Mesenchymal stem cell (in vitro differentiated cells and primary cell): ENCODE measurements at regions not wholly inside any gene's neighbourhood (a gene's known extent, or its start where the extent isn't known, plus 50 kb on each side); places are given as distances from the start of the nearest gene placed in this dataset.

Experiments used
- DNase-seq: peaks from one replicate; pipeline ENCODE4 v3.0.0-alpha.2; 2013
- H2AFZ ChIP-seq: one replicate; pipeline ENCODE4 v1.6.1; 2013; ENCODE audit warnings: low read depth, mild to moderate bottlenecking, control low read depth, inconsistent platforms, low read length, moderate library complexity
- H2AK5ac ChIP-seq: 2 replicates; pipeline ENCODE4 v1.6.1; 2013; ENCODE audit warnings: low read length, moderate library complexity, mild to moderate bottlenecking, inconsistent platforms; ENCODE audit not compliant: severe bottlenecking
- H2BK120ac ChIP-seq: one replicate; pipeline ENCODE4 v1.6.1; 2013; ENCODE audit warnings: low read depth, mild to moderate bottlenecking, inconsistent platforms, low read length, moderate library complexity
- H2BK12ac ChIP-seq, 2 experiments: one replicate each; pipeline ENCODE4 v1.6.1; 2013; ENCODE audit warnings: inconsistent platforms in 2 of 2, low read length in 2 of 2, mild to moderate bottlenecking in 2 of 2, moderate library complexity in 2 of 2, control low read depth in 1 of 2
- H2BK15ac ChIP-seq: one replicate; pipeline ENCODE4 v1.6.1; 2013; ENCODE audit warnings: mild to moderate bottlenecking, low read depth, inconsistent platforms; ENCODE audit not compliant: poor library complexity, severe bottlenecking
- H2BK5ac ChIP-seq: 2 replicates; pipeline ENCODE4 v1.6.1; 2013; ENCODE audit warnings: low read depth, mild to moderate bottlenecking, low read length, control low read depth, inconsistent platforms; ENCODE audit not compliant: poor library complexity, severe bottlenecking
- H3K14ac ChIP-seq, 2 experiments: one replicate each; pipeline ENCODE4 v1.6.1; 2013; ENCODE audit warnings: inconsistent platforms in 2 of 2, low read length in 2 of 2, control low read depth in 1 of 2, mild to moderate bottlenecking in 1 of 2, moderate library complexity in 1 of 2
- H3K18ac ChIP-seq, 2 experiments: one replicate each; pipeline ENCODE4 v1.6.1; 2013; ENCODE audit warnings: inconsistent platforms in 2 of 2, low read length in 2 of 2, control low read depth in 1 of 2, low read depth in 1 of 2, mild to moderate bottlenecking in 1 of 2
- H3K23ac ChIP-seq, 2 experiments: one replicate each; pipeline ENCODE4 v1.6.1; 2013; ENCODE audit warnings: inconsistent platforms in 2 of 2, low read length in 2 of 2, mild to moderate bottlenecking in 2 of 2, moderate library complexity in 2 of 2, control low read depth in 1 of 2
- H3K27ac ChIP-seq: 2 replicates; pipeline ENCODE4 v1.5.1; 2013; ENCODE audit warnings: mild to moderate bottlenecking, moderate library complexity, low read length, control low read depth, inconsistent platforms; ENCODE audit not compliant: poor library complexity, severe bottlenecking
- H3K27me3 ChIP-seq, 2 experiments: 2 replicates each; pipeline versions ENCODE4 v1.6.1 to v1.7.0; 2013; ENCODE audit warnings: low read length in 2 of 2, mild to moderate bottlenecking in 2 of 2, moderate library complexity in 2 of 2, control low read depth in 1 of 2, inconsistent platforms in 1 of 2; ENCODE audit not compliant: control insufficient read depth in 1 of 2, insufficient read depth in 1 of 2
- H3K36me3 ChIP-seq, 2 experiments: 2 replicates each; pipeline versions ENCODE4 v1.6.1 to v1.7.0; 2013; ENCODE audit warnings: low read length in 2 of 2, control low read depth in 1 of 2, inconsistent platforms in 1 of 2, low read depth in 1 of 2, mild to moderate bottlenecking in 1 of 2; ENCODE audit not compliant: insufficient read depth in 2 of 2, control insufficient read depth in 1 of 2
- H3K4ac ChIP-seq, 2 experiments: one replicate each; pipeline ENCODE4 v1.6.1; 2013; ENCODE audit warnings: inconsistent platforms in 2 of 2, low read length in 2 of 2, mild to moderate bottlenecking in 2 of 2, moderate library complexity in 2 of 2, control low read depth in 1 of 2, low read depth in 1 of 2
- H3K4me1 ChIP-seq: 2 replicates; pipeline ENCODE4 v1.6.1; 2013; ENCODE audit warnings: low read depth, low read length, control low read depth; ENCODE audit not compliant: control insufficient read depth, insufficient read depth
- H3K4me2 ChIP-seq: 2 replicates; pipeline ENCODE4 v1.6.1; 2013; ENCODE audit warnings: low read length, mild to moderate bottlenecking, inconsistent platforms; ENCODE audit not compliant: poor library complexity, severe bottlenecking
- H3K4me3 ChIP-seq, 2 experiments: 2 replicates each; pipeline versions ENCODE4 v1.5.1 to v1.7.0; 2013; ENCODE audit warnings: low read length in 2 of 2, mild to moderate bottlenecking in 2 of 2, control low read depth in 1 of 2, low read depth in 1 of 2; ENCODE audit not compliant: insufficient read depth in 1 of 2
- H3K79me1 ChIP-seq: replicated peaks from 2 replicates; pipeline ENCODE4 v1.6.1; 2013; ENCODE audit warnings: mild to moderate bottlenecking, control low read depth, low read length, inconsistent platforms; ENCODE audit not compliant: poor library complexity, severe bottlenecking
- H3K9ac ChIP-seq: 2 replicates; pipeline ENCODE4 v1.7.0; 2013; ENCODE audit warnings: mild to moderate bottlenecking, low read length, moderate library complexity
- H3K9me3 ChIP-seq: 2 replicates; pipeline ENCODE4 v1.7.0; 2013; ENCODE audit warnings: mild to moderate bottlenecking, low read length; ENCODE audit not compliant: control insufficient read depth
- H4K8ac ChIP-seq: one replicate; pipeline ENCODE4 v1.6.1; 2013; ENCODE audit warnings: inconsistent platforms, mild to moderate bottlenecking, low read length, moderate library complexity
- H4K91ac ChIP-seq: one replicate; pipeline ENCODE4 v1.6.1; 2013; ENCODE audit warnings: mild to moderate bottlenecking, low read length, inconsistent platforms
- WGBS: methylation state at CpG from one replicate; pipeline ENCODE4 v1.1.7; 2013; ENCODE audit warnings: mixed read lengths; 5-methylcytosine and 5-hydroxymethylcytosine counted together

- Histone ChIP-seq H3K4me2 (no peak overlapping the region), H3K4me1 (no peaks in the 10 kb centered on the region), H3K4ac (no peak overlapping the region), H2BK12ac (no peak overlapping the region), H2BK5ac (no peak overlapping the region), H3K9ac (no peak overlapping the region), H2AFZ (no peak overlapping the region), H3K27ac (no peak overlapping the region), H4K91ac (no peak overlapping the region), H2BK120ac (no peak overlapping the region), H3K18ac (no peak overlapping the region), H3K79me1 (no peaks in the 10 kb centered on the region), H3K27me3 (no peaks in the 10 kb centered on the region), H4K8ac (no peak overlapping the region), H3K14ac (no peak overlapping the region), H3K9me3 (peaks cover 4% of the 10 kb centered on the region), H3K4me3 (no peak overlapping the region), H2AK5ac (no peak overlapping the region), H3K36me3 (no peaks in the 10 kb centered on the region), H3K23ac (no peak overlapping the region), H2BK15ac (no peak overlapping the region)
- WGBS = 53% methylated on average over 2 of the region's 3 CpGs
- DNase-seq = no peak
Measured at GRCh38 chr16:6192532-6192931, 1094.9 kb upstream of the EEF2KMT start.

DNA sequence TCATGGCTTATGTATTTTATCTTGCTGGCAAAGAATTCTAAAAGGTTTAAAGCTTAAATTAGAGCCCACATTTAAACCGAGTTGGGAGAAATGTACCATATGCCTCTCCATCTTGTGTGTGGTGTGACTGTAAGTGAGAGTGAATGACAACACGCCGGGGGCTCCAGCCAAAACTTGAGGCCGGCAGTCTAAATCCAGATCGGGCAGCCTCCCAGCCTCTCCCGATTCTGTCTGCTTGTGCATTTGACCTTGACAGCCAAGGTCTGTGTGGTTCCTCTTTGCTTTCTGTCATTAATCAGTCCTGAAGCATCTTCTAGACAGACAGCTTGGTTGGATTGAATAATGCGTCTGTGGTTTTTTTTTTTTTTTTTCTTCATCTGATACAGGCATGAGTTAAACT lies 1093.2 kb upstream of the EEF2KMT start:
- Histone ChIP-seq H3K4me3 (no peak overlapping the region), H4K91ac (no peak overlapping the region), H3K9ac (no peak overlapping the region), H3K18ac (no peak overlapping the region), H3K4me2 (no peak overlapping the region), H4K8ac (no peak overlapping the region), H2BK120ac (no peak overlapping the region), H3K27me3 (no peaks in the 10 kb centered on the region), H3K27ac (no peak overlapping the region), H2BK5ac (no peak overlapping the region), H3K79me1 (no peaks in the 10 kb centered on the region), H3K36me3 (no peaks in the 10 kb centered on the region), H3K9me3 (peaks cover 8% of the 10 kb centered on the region), H3K23ac (no peak overlapping the region), H3K4ac (no peak overlapping the region), H3K4me1 (no peaks in the 10 kb centered on the region), H2BK15ac (no peak overlapping the region), H3K14ac (no peak overlapping the region), H2BK12ac (no peak overlapping the region), H2AFZ (no peak overlapping the region), H2AK5ac (no peak overlapping the region)
- DNase-seq = no peak
- 89% methylated on average over 7 of the region's 7 CpGs for WGBS

- H2AK5ac ChIP-seq = no peak overlapping the region
- no peak overlapping the region for H3K4me2 ChIP-seq
- H2BK12ac ChIP-seq = no peak overlapping the region
- no peak overlapping the region for H3K27ac ChIP-seq
- H3K27me3 ChIP-seq = no peaks in the 10 kb centered on the region
- H3K36me3 ChIP-seq = no peaks in the 10 kb centered on the region
- H3K23ac ChIP-seq = no peak overlapping the region
- H3K9ac ChIP-seq = no peak overlapping the region
- no peaks in the 10 kb centered on the region for H3K4me1 ChIP-seq
- H2AFZ ChIP-seq = no peak overlapping the region
- 78% methylated on average over 9 of the region's 9 CpGs for WGBS
- no peak overlapping the region for H2BK120ac ChIP-seq
- H2BK15ac ChIP-seq = no peak overlapping the region
- no peak overlapping the region for H4K8ac ChIP-seq
- no peak overlapping the region for H3K4me3 ChIP-seq
- H3K14ac ChIP-seq = no peak overlapping the region
- H2BK5ac ChIP-seq = no peak overlapping the region
- H4K91ac ChIP-seq = no peak overlapping the region
- H3K79me1 ChIP-seq = no peaks in the 10 kb centered on the region
- no peak overlapping the region for H3K18ac ChIP-seq
- H3K9me3 ChIP-seq = peaks cover 5% of the 10 kb centered on the region
- no peak for DNase-seq
- H3K4ac ChIP-seq = no peak overlapping the region
Measured at GRCh38 chr16:6189216-6189615, 1091.6 kb upstream of the EEF2KMT start.

DNA sequence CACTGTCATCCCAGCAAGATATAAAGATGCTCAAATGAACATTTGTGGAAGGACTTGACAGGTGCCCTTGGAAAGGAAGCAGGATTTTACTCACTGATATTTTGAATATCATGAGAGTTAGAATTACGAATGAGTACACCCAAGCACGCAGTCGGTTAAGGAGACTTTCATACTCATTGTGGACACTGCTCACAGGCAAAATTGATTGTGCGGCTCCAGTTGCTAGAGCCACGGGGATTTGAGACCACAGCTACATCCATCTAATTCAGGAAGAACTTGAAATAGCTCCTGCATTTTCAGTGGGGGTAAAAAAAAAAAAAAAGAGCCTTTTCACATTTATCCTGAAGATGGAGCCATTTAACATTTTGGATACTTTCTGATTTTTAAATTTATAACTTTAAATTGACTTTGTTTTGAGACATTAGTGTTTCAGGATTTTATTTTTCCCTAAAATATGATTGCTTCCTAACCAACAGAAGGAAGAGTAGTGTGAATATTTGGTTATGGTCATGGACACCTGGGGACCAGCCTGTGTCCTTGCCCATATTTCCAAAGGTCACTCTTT lies 1080.1 kb upstream of the EEF2KMT start:
- Histone ChIP-seq H3K9me3 (peaks cover 3% of the 10 kb centered on the region), H3K4ac (no peak overlapping the region), H2BK15ac (no peak overlapping the region), H3K4me3 (no peak overlapping the region), H3K23ac (no peak overlapping the region), H3K4me2 (no peak overlapping the region), H3K27me3 (no peaks in the 10 kb centered on the region), H2AFZ (no peak overlapping the region), H4K8ac (no peak overlapping the region), H4K91ac (no peak overlapping the region), H2BK5ac (no peak overlapping the region), H3K18ac (no peak overlapping the region), H3K27ac (no peak overlapping the region), H3K79me1 (no peaks in the 10 kb centered on the region), H2AK5ac (no peak overlapping the region), H3K9ac (no peak overlapping the region), H3K36me3 (no peaks in the 10 kb centered on the region), H3K4me1 (no peaks in the 10 kb centered on the region), H3K14ac (no peak overlapping the region), H2BK120ac (no peak overlapping the region), H2BK12ac (no peak overlapping the region)
- DNase-seq = no peak
- 90% methylated on average over 4 of the region's 5 CpGs for WGBS
